SK-N-SH treated with all-trans-retinoic acid at 6 μM for 48 hours (cell line): ENCODE measurements at regions not wholly inside any gene's neighbourhood (a gene's known extent, or its start where the extent isn't known, plus 50 kb on each side); places are given as distances from the start of the nearest gene placed in this dataset.

Source experiments
- ATAC-seq: fragments of 200-7000 bp; cut with Tn5 transposase; 3 replicates; pipeline ENCODE4 v1.9.1; 2020; ENCODE audit warnings: mild to moderate bottlenecking, moderate library complexity
- ARNTL ChIP-seq: fragments of 450-650 bp; formaldehyde crosslinking; IDR thresholded peaks from 2 replicates; pipeline ENCODE4 v1.5.0; 2020; ENCODE audit warnings: low read depth, mild to moderate bottlenecking, moderate library complexity, borderline replicate concordance
- BACH2 ChIP-seq: fragments of 250-450 bp; sonication (Bioruptor Pico); IDR thresholded peaks from 2 replicates; pipeline ENCODE4 v1.9.0; 2021; ENCODE audit warnings: mild to moderate bottlenecking, borderline replicate concordance
- CSDC2 ChIP-seq: fragments of 250-450 bp; sonication (Bioruptor Pico); IDR thresholded peaks from 2 replicates; pipeline ENCODE4 v1.5.0; 2020; ENCODE audit warnings: mild to moderate bottlenecking, moderate library complexity
- ESRRG ChIP-seq: fragments of 250-450 bp; sonication (Bioruptor Pico); IDR thresholded peaks from 2 replicates; pipeline ENCODE4 v1.6.1; 2021; ENCODE audit warnings: mild to moderate bottlenecking
- GLIS3 ChIP-seq: fragments of 250-450 bp; sonication (Bioruptor Pico); IDR thresholded peaks from 2 replicates; pipeline ENCODE4 v1.5.0; 2020; ENCODE audit warnings: mild to moderate bottlenecking, moderate library complexity
- ISL1 ChIP-seq: fragments of 250-450 bp; sonication (Bioruptor Pico); IDR thresholded peaks from 2 replicates; pipeline ENCODE4 v2.1.2; 2022; ENCODE audit warnings: mild to moderate bottlenecking, moderate library complexity
- OSR1 ChIP-seq: fragments of 250-450 bp; sonication (Bioruptor Pico); IDR thresholded peaks from 2 replicates; pipeline ENCODE4 v1.8.0; 2022; ENCODE audit warnings: moderate library complexity, mild to moderate bottlenecking, inconsistent platforms
- PPARA ChIP-seq: fragments of 250-450 bp; sonication (Bioruptor Pico); IDR thresholded peaks from 2 replicates; pipeline ENCODE4 v1.5.0; 2020; ENCODE audit warnings: mild to moderate bottlenecking, borderline replicate concordance
- RARB ChIP-seq: fragments of 250-450 bp; sonication (Bioruptor Pico); IDR thresholded peaks from 2 replicates; pipeline ENCODE4 v1.8.0; 2021; ENCODE audit warnings: mild to moderate bottlenecking, moderate library complexity
- SNAI2 ChIP-seq: fragments of 250-450 bp; sonication (Bioruptor Pico); IDR thresholded peaks from 2 replicates; pipeline ENCODE4 v1.5.0; 2020; ENCODE audit warnings: mild to moderate bottlenecking, moderate library complexity
- TCF4 ChIP-seq: fragments of 250-450 bp; sonication (Bioruptor Pico); IDR thresholded peaks from 2 replicates; pipeline ENCODE4 v1.8.0; 2021; ENCODE audit warnings: mild to moderate bottlenecking, moderate library complexity, borderline replicate concordance
- TOX ChIP-seq: fragments of 250-450 bp; sonication (Bioruptor Pico); IDR thresholded peaks from 2 replicates; pipeline ENCODE4 v1.8.0; 2021; ENCODE audit warnings: mild to moderate bottlenecking, moderate library complexity, borderline replicate concordance
- ZC3H10 ChIP-seq: fragments of 250-450 bp; sonication (Bioruptor Pico); IDR thresholded peaks from 2 replicates; pipeline ENCODE4 v1.5.1; 2021; ENCODE audit warnings: mild to moderate bottlenecking, moderate library complexity
- ZFP3 ChIP-seq: fragments of 250-450 bp; sonication (Bioruptor Pico); IDR thresholded peaks from 2 replicates; pipeline ENCODE4 v1.5.0; 2020; ENCODE audit warnings: mild to moderate bottlenecking, moderate library complexity
- ZFP30 ChIP-seq: fragments of 450-650 bp; formaldehyde crosslinking; IDR thresholded peaks from 2 replicates; pipeline ENCODE4 v1.5.0; 2022; ENCODE audit warnings: mild to moderate bottlenecking, moderate library complexity
- ZNF565 ChIP-seq: fragments of 450-650 bp; formaldehyde crosslinking; conservative IDR thresholded peaks from 2 replicates; pipeline ENCODE4 v1.5.0; 2020; ENCODE audit warnings: low read depth, mild to moderate bottlenecking, moderate library complexity
- ZNF70 ChIP-seq: fragments of 450-650 bp; formaldehyde crosslinking; IDR thresholded peaks from 2 replicates; pipeline ENCODE4 v1.5.0; 2020; ENCODE audit warnings: mild to moderate bottlenecking, moderate library complexity
- ZNF8 ChIP-seq: fragments of 450-650 bp; formaldehyde crosslinking; IDR thresholded peaks from 2 replicates; pipeline ENCODE4 v1.5.0; 2020; ENCODE audit warnings: mild to moderate bottlenecking, moderate library complexity
- TF ChIP-seq, protein P1 (sequence below): fragments of 250-450 bp; sonication (Bioruptor Pico); IDR thresholded peaks from 2 replicates; pipeline ENCODE4 v1.8.0; 2020; ENCODE audit warnings: mild to moderate bottlenecking, moderate library complexity, borderline replicate concordance
- TF ChIP-seq, protein P2 (sequence below): fragments of 250-450 bp; sonication (Bioruptor Pico); IDR thresholded peaks from 2 replicates; pipeline ENCODE4 v1.5.0; 2020; ENCODE audit warnings: mild to moderate bottlenecking, moderate library complexity
- TF ChIP-seq, protein P3 (sequence below): fragments of 250-450 bp; sonication (Bioruptor Pico); IDR thresholded peaks from 2 replicates; pipeline ENCODE4 v1.5.1; 2021; ENCODE audit warnings: mild to moderate bottlenecking, moderate library complexity

DNA sequence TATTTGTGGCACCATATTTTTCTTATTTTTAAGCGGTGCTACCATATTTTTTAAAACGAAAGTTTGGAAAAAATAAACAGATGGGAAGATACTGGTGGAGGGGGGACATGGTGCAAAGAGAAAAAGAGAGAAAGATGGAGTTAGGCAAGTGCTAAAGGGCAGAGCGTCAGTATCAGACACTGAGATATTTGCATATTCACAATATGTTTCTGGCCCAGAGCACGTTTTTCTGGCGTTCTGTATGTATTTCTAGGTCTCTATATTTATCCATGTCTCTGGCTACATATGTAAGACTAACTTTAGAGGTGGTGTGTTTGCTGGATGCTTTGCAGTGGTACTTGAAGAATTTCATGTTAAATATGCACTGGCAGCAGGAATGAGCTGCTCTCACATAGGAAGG lies 414.0 kb downstream of the TLE4 start (continued):
- TF ChIP-seq, protein P1, sequence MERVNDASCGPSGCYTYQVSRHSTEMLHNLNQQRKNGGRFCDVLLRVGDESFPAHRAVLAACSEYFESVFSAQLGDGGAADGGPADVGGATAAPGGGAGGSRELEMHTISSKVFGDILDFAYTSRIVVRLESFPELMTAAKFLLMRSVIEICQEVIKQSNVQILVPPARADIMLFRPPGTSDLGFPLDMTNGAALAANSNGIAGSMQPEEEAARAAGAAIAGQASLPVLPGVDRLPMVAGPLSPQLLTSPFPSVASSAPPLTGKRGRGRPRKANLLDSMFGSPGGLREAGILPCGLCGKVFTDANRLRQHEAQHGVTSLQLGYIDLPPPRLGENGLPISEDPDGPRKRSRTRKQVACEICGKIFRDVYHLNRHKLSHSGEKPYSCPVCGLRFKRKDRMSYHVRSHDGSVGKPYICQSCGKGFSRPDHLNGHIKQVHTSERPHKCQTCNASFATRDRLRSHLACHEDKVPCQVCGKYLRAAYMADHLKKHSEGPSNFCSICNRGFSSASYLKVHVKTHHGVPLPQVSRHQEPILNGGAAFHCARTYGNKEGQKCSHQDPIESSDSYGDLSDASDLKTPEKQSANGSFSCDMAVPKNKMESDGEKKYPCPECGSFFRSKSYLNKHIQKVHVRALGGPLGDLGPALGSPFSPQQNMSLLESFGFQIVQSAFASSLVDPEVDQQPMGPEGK (CRISPR knock-in tag): no peak
- no peak for TF ChIP-seq OSR1 (CRISPR knock-in tag)
- TF ChIP-seq, protein P2, sequence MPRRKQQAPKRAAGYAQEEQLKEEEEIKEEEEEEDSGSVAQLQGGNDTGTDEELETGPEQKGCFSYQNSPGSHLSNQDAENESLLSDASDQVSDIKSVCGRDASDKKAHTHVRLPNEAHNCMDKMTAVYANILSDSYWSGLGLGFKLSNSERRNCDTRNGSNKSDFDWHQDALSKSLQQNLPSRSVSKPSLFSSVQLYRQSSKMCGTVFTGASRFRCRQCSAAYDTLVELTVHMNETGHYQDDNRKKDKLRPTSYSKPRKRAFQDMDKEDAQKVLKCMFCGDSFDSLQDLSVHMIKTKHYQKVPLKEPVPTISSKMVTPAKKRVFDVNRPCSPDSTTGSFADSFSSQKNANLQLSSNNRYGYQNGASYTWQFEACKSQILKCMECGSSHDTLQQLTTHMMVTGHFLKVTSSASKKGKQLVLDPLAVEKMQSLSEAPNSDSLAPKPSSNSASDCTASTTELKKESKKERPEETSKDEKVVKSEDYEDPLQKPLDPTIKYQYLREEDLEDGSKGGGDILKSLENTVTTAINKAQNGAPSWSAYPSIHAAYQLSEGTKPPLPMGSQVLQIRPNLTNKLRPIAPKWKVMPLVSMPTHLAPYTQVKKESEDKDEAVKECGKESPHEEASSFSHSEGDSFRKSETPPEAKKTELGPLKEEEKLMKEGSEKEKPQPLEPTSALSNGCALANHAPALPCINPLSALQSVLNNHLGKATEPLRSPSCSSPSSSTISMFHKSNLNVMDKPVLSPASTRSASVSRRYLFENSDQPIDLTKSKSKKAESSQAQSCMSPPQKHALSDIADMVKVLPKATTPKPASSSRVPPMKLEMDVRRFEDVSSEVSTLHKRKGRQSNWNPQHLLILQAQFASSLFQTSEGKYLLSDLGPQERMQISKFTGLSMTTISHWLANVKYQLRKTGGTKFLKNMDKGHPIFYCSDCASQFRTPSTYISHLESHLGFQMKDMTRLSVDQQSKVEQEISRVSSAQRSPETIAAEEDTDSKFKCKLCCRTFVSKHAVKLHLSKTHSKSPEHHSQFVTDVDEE (CRISPR knock-in tag): no peak
- TF ChIP-seq ZNF70 (CRISPR knock-in tag): no peak
- TF ChIP-seq ESRRG (CRISPR knock-in tag): no peak

DNA sequence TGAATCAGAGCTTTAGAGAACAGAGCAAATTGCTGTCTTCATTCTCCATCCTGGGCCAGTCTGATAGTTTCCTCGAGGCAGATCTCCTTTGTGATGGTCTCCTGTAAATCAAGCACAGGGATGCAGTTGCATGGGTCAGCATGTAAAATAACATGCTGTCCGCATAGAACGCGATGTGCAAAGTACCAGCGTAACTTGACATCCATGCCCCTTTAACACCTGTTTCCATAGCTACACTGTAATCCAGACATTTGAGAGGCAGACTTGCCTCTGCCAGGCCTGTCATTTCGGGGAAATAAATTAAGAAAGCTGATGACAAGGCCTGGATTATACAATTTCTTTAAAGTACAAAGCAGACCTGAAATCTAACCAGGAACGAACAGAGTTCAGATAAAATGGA lies 413.5 kb downstream of the TLE4 start:
- TF ChIP-seq SNAI2 (CRISPR knock-in tag): no peak
- TF ChIP-seq ZC3H10 (CRISPR knock-in tag): no peak
- no peak for TF ChIP-seq BACH2
- TF ChIP-seq, protein P3, sequence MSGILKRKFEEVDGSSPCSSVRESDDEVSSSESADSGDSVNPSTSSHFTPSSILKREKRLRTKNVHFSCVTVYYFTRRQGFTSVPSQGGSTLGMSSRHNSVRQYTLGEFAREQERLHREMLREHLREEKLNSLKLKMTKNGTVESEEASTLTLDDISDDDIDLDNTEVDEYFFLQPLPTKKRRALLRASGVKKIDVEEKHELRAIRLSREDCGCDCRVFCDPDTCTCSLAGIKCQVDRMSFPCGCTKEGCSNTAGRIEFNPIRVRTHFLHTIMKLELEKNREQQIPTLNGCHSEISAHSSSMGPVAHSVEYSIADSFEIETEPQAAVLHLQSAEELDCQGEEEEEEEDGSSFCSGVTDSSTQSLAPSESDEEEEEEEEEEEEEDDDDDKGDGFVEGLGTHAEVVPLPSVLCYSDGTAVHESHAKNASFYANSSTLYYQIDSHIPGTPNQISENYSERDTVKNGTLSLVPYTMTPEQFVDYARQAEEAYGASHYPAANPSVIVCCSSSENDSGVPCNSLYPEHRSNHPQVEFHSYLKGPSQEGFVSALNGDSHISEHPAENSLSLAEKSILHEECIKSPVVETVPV: no peak
- TF ChIP-seq ARNTL (CRISPR knock-in tag): no peak
- no peak for TF ChIP-seq PPARA
- TF ChIP-seq ZNF70 (CRISPR knock-in tag): no peak
- TF ChIP-seq OSR1 (CRISPR knock-in tag): no peak
- TF ChIP-seq GLIS3 (CRISPR knock-in tag): no peak
- TF ChIP-seq ZNF8: no peak
- TF ChIP-seq ESRRG (CRISPR knock-in tag): no peak
- TF ChIP-seq ISL1: no peak
- TF ChIP-seq, protein P2 (CRISPR knock-in tag): no peak
- no peak for ATAC-seq

DNA sequence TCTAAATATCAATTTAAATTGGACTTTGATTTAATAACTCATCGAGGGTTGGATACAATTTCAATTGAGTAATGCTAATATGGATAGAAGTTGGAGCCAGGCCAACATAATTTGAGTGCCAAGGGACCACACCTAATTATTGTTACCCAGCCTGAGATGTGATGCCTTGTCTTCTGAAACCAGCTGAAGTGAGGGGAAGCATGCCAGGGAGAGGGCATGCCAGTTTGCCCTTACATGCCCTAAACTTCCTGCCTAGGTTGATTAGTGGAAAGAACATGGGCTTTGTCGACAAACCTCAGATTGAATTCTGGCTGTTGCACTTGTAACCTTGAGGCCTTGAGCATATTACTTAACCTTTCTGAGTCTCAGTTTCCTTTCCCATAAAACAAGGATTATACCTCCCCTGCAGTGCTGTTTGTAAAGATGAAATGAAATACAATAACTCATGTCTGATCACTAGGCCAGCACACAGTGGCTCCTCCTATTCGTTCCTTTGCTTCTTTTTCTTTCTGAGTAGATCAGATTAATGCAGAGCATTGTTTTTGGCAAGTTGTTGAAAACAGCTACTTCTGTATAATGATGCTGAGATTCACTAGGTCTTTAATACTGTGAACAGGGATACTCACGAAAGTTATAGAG lies 412.8 kb downstream of the TLE4 start:
- no peak for ATAC-seq
- TF ChIP-seq OSR1 (CRISPR knock-in tag) (no peak), BACH2 (no peak), ZFP3 (no peak), ARNTL (CRISPR knock-in tag) (no peak), ZFP30 (CRISPR knock-in tag) (no peak), ZNF70 (CRISPR knock-in tag) (no peak), TCF4 (CRISPR knock-in tag) (no peak), ISL1 (no peak), RARB (CRISPR knock-in tag) (no peak), ZNF8 (no peak), PPARA (no peak), ZNF565 (CRISPR knock-in tag) (no peak), GLIS3 (CRISPR knock-in tag) (no peak), CSDC2 (no peak), TOX (CRISPR knock-in tag) (no peak)
- TF ChIP-seq, all 23 proteins: peak for 0
